NCI-H1092 treated with DMSO at 0.1 percent for 48 hours (cell line): ENCODE measurements at regions not wholly inside any gene's neighbourhood (a gene's known extent, or its start where the extent isn't known, plus 50 kb on each side); places are given as distances from the start of the nearest gene placed in this dataset.

Source experiments
- DNase-seq: peaks from one replicate; lab custom pipeline; 2025; lab: John Stamatoyannopoulos, UW

DNA sequence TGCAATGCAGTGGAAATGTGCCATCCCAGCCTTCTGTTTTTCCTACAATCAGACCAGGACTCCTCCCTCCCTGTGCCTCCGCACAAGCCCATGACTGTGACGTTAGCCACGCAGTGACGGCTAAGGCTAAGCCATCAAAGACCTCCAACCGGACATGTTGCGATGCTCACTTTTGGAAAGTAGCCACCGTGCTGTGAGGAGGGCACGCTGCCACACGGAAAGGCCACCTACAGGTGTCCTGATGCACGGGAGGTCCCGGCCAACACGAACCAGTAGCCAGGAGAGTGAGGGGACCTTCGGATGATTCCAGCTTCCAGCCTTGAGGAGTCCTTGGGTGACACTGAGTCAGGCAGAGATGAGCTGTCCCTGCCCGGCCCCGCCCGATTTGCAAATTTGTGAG, 53.9 kb downstream of the FOXL1 start:
- DNase-seq, result no peak

DNA sequence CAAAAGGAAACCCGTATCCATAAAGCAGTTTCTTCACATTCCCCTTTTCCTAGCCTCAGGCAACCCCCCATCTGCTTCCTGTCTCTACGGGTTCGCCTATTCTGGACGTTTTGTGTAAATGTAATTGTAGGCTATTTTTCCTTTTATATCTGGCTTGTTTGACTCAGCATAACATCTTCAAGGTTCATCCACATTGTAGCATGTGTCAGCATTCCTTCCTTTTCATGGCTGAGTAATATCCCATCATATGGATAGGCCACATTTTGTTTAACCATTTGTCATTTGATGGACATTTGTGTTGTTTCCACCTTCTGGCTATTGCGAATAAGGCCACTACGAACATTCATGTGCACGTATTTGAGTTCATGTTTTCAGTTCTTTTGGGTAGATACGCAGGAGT, 54.6 kb downstream of the FOXL1 start:
- DNase-seq, result no peak

DNA sequence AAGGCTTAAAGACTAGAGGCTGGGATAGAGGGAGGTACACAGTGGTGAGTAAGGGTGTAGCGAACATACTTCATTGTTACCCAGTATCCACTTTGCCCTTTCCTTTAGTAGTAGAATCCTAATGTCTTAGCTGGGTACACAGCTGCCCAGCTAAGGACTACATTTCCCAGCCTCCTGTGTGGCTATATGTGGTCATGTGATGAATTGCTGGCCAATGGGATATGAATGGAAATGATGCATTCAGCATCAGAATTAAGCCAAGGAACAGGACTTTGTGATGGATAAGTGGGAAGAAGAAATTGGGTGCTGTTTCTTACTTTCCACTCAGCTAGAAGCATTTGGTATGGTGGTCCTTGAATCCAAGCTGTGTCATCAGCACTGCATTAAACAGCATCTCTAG, 55.9 kb downstream of the FOXL1 start:
- DNase-seq, result no peak

DNA sequence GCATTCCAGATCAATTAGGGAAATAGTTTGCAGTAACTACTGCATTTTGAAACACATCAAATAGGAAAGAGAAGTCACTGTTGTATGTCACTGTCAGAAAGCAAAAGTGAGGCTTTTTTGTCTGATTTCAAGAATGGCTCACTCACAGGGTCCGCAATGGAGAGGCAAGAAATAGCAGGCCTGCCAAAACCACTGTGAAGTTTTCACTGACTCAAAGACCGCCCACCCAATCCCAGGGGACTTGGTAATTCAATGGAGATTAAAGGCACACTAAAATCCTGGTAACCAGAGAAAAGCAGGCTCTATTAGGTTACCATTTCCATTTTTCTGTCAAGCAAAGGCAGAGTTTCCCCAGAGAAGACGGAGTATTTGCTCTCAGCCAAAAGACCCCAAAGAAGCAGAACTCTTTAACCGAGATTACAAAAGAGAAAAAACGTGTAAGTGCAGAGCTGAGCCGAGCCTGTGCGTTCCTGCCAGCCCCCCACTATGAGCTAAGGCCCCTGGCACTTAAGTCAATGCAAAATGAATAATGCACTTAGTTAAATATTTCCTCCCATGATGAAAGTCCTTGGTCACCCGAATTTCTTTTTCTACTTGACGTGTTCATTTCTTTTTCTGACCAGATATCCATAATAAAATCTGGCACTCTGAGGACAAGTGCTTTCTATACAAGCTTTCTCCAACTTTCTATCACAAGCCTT, 57.0 kb downstream of the FOXL1 start:
- DNase-seq, result no peak

DNA sequence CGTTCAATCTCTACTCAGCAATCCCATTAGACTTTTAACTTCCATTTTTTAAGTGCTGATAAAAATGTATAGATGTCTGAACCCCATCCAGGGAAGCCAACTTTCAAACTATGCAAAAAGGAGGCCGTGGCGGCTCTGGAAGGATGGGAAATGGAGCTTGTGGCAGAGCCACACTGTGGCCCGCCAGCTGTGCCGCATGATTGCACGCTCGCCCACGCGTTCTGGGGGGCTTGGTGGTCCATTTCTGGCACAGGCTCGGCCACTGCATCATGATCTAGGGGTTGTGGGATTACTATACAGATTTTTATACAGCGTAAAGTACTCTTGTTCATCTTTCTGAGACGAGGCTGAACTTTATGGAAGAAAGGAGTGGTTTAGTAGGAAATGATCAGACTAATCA, 57.6 kb downstream of the FOXL1 start:
- DNase-seq, result no peak

DNA sequence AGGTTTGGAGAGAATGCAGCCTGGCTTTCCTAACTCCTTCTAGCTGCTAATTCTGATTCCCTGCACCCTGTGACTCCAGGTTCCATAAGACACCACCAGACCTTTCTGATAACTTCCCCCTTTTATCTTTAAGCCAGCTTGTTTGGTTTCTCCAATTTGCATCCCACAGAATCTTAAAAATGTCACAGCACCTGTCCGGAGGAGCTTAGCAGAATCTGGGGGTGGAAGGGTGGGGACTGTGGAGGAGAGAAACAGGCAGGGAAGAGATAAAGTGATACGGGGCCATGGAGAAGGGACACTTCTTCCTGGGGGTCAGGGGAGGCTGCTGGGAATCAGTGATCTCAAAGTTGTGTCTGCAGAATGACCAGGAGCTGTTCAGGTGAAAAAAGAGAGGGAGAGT, 59.4 kb downstream of the FOXL1 start:
- DNase-seq, result no peak

DNA sequence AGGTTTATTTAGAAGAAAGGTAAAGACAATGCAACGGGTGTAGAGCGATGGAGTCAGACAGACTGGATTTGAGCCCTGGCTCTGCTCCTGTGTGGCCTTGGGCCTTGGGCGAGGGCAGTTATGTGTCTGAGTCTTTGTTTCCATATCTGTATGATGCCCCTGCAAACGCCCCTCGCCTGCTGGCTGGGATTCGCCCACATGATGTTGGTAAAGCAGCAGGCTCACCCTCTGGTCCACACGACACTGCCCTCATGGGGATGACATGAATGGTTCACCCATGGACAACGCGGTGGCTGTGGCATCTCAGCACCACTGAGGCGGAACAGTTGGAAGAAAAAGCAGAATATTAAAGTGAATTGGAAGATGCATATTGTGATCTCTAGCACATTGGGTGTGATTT, 60.3 kb downstream of the FOXL1 start:
- no peak for DNase-seq

DNA sequence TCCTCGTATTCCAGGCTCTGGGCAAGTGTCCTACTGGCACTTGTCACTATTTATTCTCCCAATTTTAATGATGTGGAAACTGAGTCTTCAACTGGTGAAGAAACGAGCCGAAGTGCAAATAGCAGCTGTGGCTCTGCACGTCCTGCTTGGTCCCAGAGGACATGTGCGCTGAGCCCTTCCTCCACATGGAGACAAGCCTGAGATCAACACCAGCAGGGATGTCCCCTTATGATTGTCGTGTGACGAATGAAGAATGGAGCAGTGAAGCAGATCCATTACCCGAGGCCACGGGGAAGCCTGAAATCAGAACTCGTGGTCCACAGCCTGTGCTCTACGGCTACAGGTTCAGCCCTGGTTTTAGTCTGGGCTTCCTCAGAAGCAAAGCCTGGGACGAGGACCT, 61.0 kb downstream of the FOXL1 start:
- DNase-seq, result no peak

DNA sequence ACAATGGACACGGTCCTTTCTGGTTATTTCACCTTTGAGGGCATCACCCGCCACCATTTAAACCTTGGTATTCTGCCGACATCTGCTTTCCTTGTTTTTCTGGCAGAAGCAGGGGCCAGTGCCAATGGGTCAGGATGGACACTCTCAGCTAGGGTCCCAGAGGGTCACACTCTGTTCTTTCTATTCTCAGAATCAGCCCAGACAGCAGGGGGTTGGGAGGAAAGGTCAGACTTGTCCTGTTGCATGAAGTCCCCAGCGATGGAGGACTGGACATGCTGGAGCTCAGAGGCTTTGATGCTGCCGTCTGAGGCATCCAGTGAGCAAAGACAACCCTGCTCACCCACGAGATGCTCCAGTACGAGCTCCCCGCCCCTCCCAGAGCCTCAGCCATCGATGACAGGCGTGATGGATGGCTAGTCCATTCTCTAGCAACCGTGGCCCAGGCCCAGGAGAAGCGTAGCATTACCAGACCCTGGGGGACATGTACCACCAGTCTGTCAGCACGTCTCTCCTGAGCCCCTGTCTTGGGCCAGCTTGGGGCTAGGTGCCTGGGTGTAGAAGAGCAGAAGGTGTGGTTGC, 62.0 kb downstream of the FOXL1 start:
- DNase-seq, result no peak

DNA sequence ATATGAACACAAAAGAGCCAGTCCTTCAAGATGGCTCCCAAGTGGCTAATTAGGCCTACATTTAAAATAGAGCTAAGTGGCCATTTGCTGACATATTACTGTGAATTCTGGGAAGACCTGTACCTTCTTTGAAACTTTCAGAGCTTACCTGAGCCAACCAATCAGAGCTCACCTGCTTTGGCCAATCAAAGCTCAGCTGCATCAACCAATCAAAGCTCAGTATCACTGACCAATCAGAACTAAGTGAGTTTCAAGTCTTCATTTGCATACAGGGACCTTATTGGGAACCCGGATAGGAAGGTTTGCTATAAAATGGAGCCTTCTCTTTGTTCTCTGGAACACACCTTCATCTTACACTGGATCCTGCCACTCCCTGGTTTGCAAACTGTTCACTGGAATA, 63.7 kb downstream of the FOXL1 start:
- DNase-seq, result no peak

DNA sequence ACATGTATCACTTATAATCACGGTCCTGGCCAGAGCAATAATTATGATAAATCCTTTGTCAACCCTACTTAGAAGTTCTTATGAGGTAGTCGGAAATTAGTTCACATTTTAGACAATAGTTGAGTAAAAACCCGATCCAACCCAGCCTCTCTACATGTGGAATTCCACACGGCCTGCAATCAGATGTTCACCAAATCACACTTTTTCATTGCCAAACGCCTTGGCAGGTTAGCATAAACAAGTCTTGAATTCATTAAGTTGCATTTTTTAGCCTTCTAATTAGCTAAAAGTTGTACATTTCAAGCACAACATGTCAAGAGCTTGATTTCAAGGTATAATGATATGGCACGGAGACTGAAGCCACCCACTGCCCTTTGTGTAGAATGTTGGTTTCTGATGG, 65.3 kb downstream of the FOXL1 start:
- no peak for DNase-seq

DNA sequence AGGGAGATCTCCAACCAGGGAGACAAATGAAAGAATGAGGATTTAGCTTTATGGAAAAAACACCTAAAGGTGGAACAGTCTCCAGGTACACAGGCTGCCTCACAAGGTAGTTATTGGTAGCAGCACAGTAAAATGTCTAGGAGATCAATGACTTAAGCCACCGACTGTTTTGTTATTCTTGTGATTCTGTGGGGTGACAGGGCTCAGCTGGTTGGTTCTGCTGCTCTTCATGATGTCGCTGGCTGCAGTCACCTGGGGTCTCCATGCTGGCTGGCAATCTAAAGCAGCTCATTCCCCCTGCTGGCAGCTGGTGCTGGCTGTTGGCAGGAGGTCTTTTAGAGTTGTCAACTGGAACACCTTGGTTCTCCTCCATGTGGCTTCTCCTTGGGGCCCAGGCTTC, 69.2 kb downstream of the FOXL1 start:
- DNase-seq, result no peak

DNA sequence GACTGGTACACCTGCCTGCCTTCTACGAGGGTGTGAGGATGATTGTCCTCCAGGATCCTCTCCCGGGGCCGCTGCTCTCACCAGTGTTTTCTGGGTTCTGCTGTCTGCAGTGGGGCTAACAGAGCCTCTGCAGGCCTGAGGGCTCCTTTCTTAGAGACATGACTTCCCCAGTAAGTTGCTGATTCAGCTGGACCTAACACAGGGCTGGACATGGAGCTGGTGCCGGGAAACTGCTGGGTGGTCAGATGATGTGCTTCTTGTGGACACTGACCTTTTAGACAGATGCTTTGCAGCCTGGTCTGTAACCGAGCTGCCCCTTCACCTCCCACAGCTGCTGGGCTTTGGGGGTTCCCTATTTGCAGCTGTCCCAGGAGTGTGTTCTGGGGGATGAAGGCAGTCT, 71.5 kb downstream of the FOXL1 start:
- DNase-seq, result no peak

DNA sequence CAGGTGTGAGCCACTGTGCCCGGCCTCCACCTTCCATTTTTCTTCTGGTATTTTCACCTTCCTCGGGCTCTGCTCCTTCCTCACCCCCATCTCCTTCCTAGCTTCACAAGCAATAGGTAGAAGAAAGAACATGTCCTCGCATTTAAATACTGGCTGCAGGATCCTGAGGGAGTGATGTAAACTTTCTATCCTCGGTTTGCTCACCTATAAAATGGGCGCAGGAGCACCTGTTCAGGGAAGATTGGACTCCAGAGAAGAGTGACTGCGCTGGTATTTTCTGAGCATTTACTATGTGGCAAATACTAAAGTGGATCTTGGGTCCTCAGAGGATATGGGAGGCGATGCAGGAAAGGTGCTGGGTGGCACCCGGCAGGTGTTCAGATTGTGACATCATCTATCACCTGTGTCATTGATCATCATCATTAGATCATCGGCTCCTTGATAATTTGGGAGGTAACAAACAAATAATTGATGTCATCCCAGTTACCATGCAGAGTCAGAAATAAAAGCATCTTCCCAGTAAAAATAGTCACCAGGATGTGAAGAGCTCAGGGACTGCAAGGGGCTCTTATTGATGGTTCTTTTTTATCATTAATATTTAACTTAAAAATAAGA, 72.8 kb downstream of the FOXL1 start:
- no peak for DNase-seq

DNA sequence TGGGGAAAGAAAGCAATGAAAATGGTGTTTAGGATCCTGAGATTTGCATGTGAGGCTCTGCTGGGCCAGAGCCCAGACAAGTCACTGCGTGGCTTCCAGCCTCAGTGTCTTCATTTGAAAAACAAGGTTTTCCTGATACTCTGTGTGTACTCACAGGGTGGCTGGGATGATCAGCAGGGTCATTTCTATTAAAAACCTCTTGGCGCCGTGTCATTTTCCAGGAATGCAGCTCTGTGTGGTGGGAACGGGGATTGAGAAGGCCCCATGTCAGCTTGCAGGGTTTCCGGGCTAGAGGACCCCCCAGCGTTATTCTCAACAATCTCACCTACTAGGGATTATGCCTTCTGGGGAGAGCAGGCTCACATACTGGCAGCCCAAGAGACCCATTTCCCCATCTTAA, 73.5 kb downstream of the FOXL1 start:
- DNase-seq, result no peak

DNA sequence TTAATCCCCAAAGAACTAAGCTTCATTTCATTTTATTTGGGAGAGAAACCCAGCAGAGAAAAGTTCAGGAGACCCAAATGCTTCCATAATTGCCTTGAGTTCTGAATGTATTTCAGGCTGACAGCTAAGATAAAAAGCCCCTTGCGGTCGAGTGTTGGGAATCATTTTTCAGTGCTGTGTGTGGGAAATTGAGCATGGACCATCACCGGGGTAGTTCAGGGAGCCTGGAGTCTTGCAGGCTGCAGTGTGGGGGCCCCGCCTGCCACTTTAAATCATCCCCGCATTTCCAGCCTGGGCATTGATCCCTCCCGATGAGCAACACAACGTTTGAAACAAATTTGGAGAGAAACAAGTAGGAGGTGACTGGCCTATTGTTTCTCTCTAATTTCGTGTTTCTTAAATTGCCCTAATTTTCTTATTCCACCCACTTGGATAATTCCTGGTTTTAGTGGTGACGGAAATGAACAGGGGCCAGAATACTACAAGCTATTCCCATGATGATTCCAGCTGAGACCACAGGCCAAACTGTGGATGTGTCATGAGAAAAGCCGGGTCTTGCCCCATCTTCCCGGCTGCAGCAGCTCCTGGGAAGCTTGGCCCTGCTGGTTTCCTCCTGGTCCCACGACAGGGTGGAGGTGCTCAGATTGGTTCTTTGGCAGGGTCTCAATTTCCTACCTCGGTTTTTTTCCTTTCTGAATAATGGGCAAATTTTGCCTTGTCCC, 75.1 kb downstream of the FOXL1 start:
- DNase-seq, result no peak

DNA sequence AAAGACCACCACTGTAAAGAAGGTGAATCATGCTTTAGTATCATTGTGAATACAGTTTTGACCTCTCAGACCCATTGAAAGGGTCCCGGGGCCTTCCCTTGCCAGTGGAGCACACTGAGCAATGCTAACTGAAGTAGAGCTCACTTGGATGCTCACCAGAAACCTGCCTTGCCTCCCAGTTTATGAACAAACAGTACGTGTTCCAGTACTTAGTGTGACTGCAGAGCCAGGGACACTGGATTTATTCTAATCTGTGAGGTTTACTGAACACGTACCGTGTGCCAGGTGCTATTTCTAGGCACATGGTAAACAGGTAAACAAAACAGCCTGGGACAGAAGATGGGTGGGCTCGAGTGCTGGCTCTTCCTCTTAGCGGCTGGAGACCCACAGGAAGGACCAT, 79.6 kb downstream of the FOXL1 start:
- no peak for DNase-seq

DNA sequence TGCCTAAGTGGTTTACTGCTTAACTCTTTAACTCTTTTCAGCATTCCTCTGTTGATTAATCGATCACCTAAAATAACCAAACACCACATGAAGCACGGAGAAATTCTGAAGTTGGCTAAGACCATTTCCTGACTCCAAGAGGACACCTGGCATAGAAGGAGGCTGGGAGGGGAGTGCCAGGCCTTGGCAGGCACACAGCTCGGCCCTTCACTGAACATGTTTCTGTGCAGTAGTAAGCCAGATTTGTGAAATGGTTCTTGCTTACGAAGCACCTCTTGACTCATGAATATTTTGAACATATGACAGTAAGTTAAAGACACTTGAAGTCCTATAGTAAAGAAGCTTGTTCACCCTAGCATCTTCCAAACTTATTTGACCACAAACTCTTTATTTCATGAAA, 82.3 kb downstream of the FOXL1 start:
- DNase-seq, result no peak

DNA sequence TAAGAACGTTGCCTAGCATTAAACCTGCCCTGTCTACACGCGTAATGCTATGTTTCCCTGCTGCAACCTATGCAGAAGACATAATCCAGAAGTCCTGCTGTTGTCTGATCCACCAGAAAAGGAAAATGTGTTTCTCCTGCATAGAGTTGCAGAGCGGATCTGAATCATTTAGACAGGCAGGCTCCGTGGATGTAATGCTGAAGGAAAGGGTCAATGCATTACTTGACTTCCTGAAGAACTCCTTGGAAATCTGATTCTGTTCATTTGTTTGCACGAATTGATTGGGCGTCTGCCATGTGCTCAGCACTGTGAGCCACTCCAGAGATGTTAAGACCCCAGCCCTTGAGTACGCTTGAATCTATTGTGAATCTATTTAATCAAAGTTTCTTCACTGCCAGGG, 83.4 kb downstream of the FOXL1 start:
- no peak for DNase-seq

DNA sequence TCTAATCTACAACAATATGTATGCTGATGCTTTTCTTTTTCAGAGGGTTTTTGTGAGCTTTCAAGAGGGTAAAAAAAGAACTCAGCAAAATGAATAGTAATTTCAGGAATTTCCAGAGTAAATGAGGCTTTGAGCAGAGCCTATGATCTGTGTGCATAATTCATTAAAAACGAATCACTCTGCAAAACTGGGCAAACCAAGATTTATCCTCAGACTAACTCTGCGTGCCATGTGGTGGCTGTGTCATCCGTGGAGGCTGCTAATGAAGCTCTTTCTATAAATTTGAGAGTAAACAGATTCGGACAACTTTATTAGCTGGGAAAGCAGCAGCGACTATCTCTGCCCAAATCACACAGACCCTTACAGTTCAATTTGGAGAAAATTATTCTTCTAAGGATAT, 83.8 kb downstream of the FOXL1 start:
- no peak for DNase-seq

DNA sequence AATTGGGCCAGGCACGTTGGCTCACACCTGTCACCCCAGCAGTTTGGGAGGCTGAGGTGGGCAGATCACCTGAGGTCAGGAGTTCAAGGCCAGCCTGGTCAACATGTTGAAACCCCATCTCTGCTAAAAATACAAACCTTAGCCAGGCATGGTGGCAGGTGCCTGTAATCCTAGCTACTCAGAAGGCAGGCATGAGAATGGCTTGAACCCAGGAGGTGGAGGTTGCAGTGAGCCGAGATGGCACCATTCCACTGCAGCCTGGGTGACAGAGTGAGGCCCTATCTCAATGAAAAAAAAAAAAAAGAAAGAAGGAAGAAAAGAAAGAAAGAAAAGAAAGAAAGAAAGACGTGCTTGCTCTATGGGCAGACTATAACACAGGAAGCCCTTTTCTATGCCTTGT, 84.4 kb downstream of the FOXL1 start:
- DNase-seq, result no peak

DNA sequence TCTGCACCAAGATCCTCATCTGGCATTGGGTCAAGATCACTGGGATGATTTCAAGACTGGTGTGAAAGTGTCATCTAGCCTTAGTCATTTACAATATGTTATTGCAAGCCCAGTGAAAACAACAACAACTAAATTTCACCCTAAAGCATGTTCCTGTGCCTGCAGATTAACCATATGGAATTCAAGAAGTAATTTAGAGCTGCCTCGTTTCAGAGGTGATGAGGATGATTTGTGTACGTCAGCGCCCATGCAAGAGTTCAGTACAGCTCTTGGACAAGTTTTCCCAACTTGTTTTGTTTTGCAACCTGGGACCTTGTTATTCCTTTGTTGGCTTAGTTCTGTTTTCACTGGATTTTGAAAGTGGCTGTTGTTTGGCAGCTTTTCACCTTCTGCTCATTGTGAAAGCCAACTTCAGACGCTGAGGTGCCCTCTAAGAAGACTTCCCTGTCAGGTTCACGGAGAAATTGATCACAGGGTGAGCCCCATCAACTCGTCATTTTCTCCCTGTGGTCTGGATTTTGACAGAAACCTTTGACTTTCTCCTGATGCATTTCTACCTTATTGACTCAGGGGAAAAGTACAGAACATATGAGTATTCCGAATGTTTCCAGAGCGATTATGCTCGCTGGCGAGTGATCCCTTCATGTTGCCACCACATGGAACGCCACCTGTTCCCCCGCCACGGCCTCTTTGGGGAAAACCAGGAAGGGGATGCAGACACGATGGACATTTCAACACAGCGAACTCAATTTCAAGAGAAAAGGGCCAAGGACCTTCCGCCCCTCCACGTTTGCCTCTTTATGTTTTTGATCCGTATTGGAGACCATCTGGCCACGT, 85.6 kb downstream of the FOXL1 start:
- no peak for DNase-seq
